Kidney (tissue), 13 donors: ENCODE measurements at regions not wholly inside any gene's neighbourhood (a gene's known extent, or its start where the extent isn't known, plus 50 kb on each side); places are given as distances from the start of the nearest gene placed in this dataset.

Source experiments
- DNase-seq, 5 donors: peaks; one replicate each; pipeline ENCODE4 v3.0.0-alpha.2; 2013 to 2020
- FAIRE-seq: peaks from 2 replicates; lab custom pipeline; 2012; peaks lifted over from hg19 to GRCh38; lab: Jason Lieb, UNC
- H3K27ac ChIP-seq, 2 donors: one replicate each; pipeline ENCODE4 v1.7.0; 2013; ENCODE audit warnings: low read depth in 2 of 2, low read length in 2 of 2, inconsistent platforms in 1 of 2
- H3K27me3 ChIP-seq: one replicate; pipeline ENCODE4 v1.7.1; 2013; ENCODE audit warnings: low read length, inconsistent platforms; ENCODE audit not compliant: control insufficient read depth, insufficient read depth
- H3K36me3 ChIP-seq, 3 donors: one replicate each; pipeline versions ENCODE4 v1.7.0 to v1.7.1; 2013; ENCODE audit warnings: low read length in 3 of 3, control low read depth in 1 of 3, inconsistent platforms in 1 of 3; ENCODE audit not compliant: insufficient read depth in 3 of 3, control insufficient read depth in 2 of 3
- H3K4me1 ChIP-seq, 3 donors: one replicate each; pipeline versions ENCODE4 v1.7.0 to v1.7.1; 2013; ENCODE audit warnings: low read length in 3 of 3, inconsistent platforms in 1 of 3, low read depth in 1 of 3; ENCODE audit not compliant: control insufficient read depth in 2 of 3, insufficient read depth in 2 of 3
- H3K4me3 ChIP-seq, 3 donors: one replicate each; pipeline versions ENCODE4 v1.7.0 to v1.8.1; 2013; ENCODE audit warnings: low read length in 3 of 3, control low read depth in 1 of 3, inconsistent platforms in 1 of 3
- H3K9ac ChIP-seq, 3 donors: one replicate each; pipeline versions ENCODE4 v1.7.0 to v1.7.1; 2013; ENCODE audit warnings: low read length in 3 of 3, control low read depth in 1 of 3, inconsistent platforms in 1 of 3
- H3K9me3 ChIP-seq, 3 donors: one replicate each; pipeline versions ENCODE4 v1.7.0 to v1.7.1; 2013; ENCODE audit warnings: low read length in 3 of 3, control low read depth in 1 of 3, inconsistent platforms in 1 of 3; ENCODE audit not compliant: control insufficient read depth in 2 of 3, insufficient read depth in 1 of 3
- CTCF ChIP-seq: IDR thresholded peaks from 3 replicates; pipeline ENCODE4 v1.5.1; 2012; ENCODE audit warnings: mild to moderate bottlenecking, moderate library complexity, borderline replicate concordance; ENCODE audit not compliant: insufficient read depth; ENCODE audit errors: extremely low read depth
- intact Hi-C: fragments of 100-400 bp; cut with DNase I; formaldehyde crosslinking; loops from one replicate; pipeline ENCODE4 v1.11.1; 2022
- donor health status: control.
- donor health status: control.
- donor health status: control.
- donor health status: control.
- donor health status: control.
- donor health status: DM: yes; HTN: yes; CAD: no.
- donor health status: Normal renal cell carcinoma (clear cell type).

- no peak overlapping the region for H3K9ac ChIP-seq
- FAIRE-seq (peak; percentile 96), DNase-seq (peak; percentile 27 to 63 (median 47))
- no peaks in the 10 kb centered on the region for H3K27me3 ChIP-seq
- no peak overlapping the region for H3K27ac ChIP-seq
- no peaks in the 10 kb centered on the region for H3K36me3 ChIP-seq
- intact Hi-C loops = loop anchor here (10.0 kb wide), 1 partner anchor 640 kb away; no protein-coding TSS in a partner anchor
- H3K4me3 ChIP-seq = no peak overlapping the region
- H3K9me3 ChIP-seq = no peaks in the 10 kb centered on the region
- TF ChIP-seq CTCF = peak; percentile 94
- H3K4me1 ChIP-seq = no peaks in the 10 kb centered on the region
Observed at GRCh38 chr2:40554665-40555294, 102.9 kb upstream of the SLC8A1 start.

GRCh38 chr2:40556293-40556692, 104.4 kb upstream of the SLC8A1 start:
- H3K27ac ChIP-seq = no peak overlapping the region
- intact Hi-C loops = loop anchor here (10.0 kb wide), 1 partner anchor 641 kb away; no protein-coding TSS in a partner anchor
- no peak for TF ChIP-seq CTCF
- H3K27me3 ChIP-seq = no peaks in the 10 kb centered on the region
- H3K9me3 ChIP-seq = no peaks in the 10 kb centered on the region
- H3K4me1 ChIP-seq = no peaks in the 10 kb centered on the region
- no peak overlapping the region for H3K4me3 ChIP-seq
- FAIRE-seq (no peak), DNase-seq (peak in 1 of 5 donors; percentile 4)
- no peak overlapping the region for H3K9ac ChIP-seq
- no peaks in the 10 kb centered on the region for H3K36me3 ChIP-seq

GRCh38 chr2:40556739-40557138, 104.8 kb upstream of the SLC8A1 start:
- FAIRE-seq = no peak
- no peak overlapping the region for H3K4me3 ChIP-seq

More at GRCh38 chr2:40556739-40557138, 104.8 kb upstream of the SLC8A1 start:
- Histone ChIP-seq H3K36me3 (no peaks in the 10 kb centered on the region), H3K9me3 (no peaks in the 10 kb centered on the region), H3K27me3 (no peaks in the 10 kb centered on the region), H3K9ac (no peak overlapping the region), H3K4me1 (no peaks in the 10 kb centered on the region), H3K27ac (no peak overlapping the region)
- intact Hi-C loops = loop anchor here (10.0 kb wide), 1 partner anchor 642 kb away; no protein-coding TSS in a partner anchor
- no peak for DNase-seq
- TF ChIP-seq CTCF = no peak
